C4-2B (cell line): ENCODE measurements at regions not wholly inside any gene's neighbourhood (a gene's known extent, or its start where the extent isn't known, plus 50 kb on each side); places are given as distances from the start of the nearest gene placed in this dataset.

ENCODE experiments used
- CTCF ChIP-seq: fragments of 450-650 bp; conservative IDR thresholded peaks from 2 replicates; pipeline ENCODE4 v1.5.1; 2017; ENCODE audit warnings: mild to moderate bottlenecking
- ZFX ChIP-seq: fragments of 450-650 bp; IDR thresholded peaks from 2 replicates; pipeline ENCODE4 v1.6.1; 2017

GRCh38 chr22:48323746-48324145, 1503.9 kb downstream of the BRD1 start:
- TF ChIP-seq CTCF = no peak
- TF ChIP-seq ZFX = no peak
